Activated T-helper 17 cell treated with anti-CD3 and anti-CD28 coated beads, Interleukin-2, amount 50 U/mL, for 72 hours (primary cell): ENCODE measurements at regions not wholly inside any gene's neighbourhood (a gene's known extent, or its start where the extent isn't known, plus 50 kb on each side); places are given as distances from the start of the nearest gene placed in this dataset.
"Not testable (repeated sequence)": the region's sequence is repeated elsewhere in the genome, so short reads cannot be mapped to it uniquely, and the experiment has no call there.

Experiments
- ATAC-seq: fragments of 150-1000 bp; cut with Tn5 transposase; replicated peaks from 2 replicates; pipeline ENCODE4 v1.10.0; 2021; ENCODE audit warnings: mild to moderate bottlenecking, moderate library complexity
- H3K27ac Mint-ChIP-seq: one replicate; pipeline ENCODE4 v1.8.0; 2022; ENCODE audit warnings: mixed read lengths
- H3K27me3 Mint-ChIP-seq: one replicate; pipeline ENCODE4 v1.8.0; 2022; ENCODE audit warnings: mixed read lengths
- H3K36me3 Mint-ChIP-seq: one replicate; pipeline ENCODE4 v1.8.0; 2022; ENCODE audit warnings: low read depth, mild to moderate bottlenecking, mixed read lengths
- H3K4me1 Mint-ChIP-seq: one replicate; pipeline ENCODE4 v1.8.0; 2022; ENCODE audit warnings: mixed read lengths
- H3K4me3 Mint-ChIP-seq: one replicate; pipeline ENCODE4 v1.8.0; 2022; ENCODE audit warnings: mild to moderate bottlenecking, mixed read lengths
- H3K9me3 Mint-ChIP-seq: one replicate; pipeline ENCODE4 v1.8.0; 2022; ENCODE audit warnings: mixed read lengths

DNA sequence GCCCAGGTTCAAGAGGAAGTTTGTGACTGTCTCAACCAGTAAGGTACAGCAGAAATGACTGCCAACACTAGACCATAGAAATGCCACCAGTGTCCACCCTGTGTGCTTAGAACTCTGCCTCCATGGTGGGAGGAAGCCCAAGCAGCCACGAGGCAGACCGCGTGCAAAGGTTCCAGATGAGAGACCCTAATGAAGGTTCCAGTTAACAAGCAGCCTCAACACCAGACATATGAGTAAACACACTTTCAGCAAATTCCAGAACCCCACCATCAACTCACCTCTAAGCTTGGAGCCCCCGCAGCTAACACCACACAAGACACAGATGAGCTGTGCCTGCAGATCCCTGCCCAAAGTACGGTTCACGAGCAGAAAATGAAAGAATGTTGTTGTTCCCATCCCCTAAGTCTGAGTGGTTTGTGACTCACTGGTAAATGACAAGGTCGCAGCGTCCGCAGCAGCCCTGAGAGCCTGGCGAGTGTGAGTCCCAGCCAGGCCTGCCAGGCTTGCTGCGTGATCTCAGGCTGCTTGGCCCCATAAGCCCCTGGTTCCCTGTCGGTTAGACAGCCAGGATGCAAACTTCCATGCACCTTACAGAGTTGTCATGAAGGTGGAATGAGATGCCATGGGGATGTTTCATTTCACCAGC is 193.7 kb downstream of the C16orf95 start:
- H3K4me3 Mint-ChIP-seq: no peak overlapping the region
- no peaks in the 10 kb centered on the region for H3K4me1 Mint-ChIP-seq
- no peak for ATAC-seq
- no peaks in the 10 kb centered on the region for H3K36me3 Mint-ChIP-seq
- H3K27me3 Mint-ChIP-seq: peaks cover 4% of the 10 kb centered on the region
- no peaks in the 10 kb centered on the region for H3K9me3 Mint-ChIP-seq
- H3K27ac Mint-ChIP-seq: no peak overlapping the region

DNA sequence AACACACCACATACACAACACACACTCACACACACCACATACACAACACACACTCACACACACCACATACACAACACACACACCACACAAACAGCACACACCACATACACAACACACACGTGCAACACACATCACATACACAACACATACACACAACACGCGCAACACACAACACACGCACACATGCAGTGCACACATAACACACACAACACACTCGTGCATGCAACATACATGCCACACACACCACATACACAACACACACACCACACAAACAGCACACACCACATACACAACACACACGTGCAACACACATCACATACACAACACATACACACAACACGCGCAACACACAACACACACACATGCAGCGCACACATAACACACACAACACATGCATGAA is 192.8 kb downstream of the C16orf95 start:
- not testable (repeated sequence) for H3K4me1 Mint-ChIP-seq, H3K36me3 Mint-ChIP-seq, H3K27ac Mint-ChIP-seq, H3K4me3 Mint-ChIP-seq, H3K9me3 Mint-ChIP-seq, H3K27me3 Mint-ChIP-seq, ATAC-seq

DNA sequence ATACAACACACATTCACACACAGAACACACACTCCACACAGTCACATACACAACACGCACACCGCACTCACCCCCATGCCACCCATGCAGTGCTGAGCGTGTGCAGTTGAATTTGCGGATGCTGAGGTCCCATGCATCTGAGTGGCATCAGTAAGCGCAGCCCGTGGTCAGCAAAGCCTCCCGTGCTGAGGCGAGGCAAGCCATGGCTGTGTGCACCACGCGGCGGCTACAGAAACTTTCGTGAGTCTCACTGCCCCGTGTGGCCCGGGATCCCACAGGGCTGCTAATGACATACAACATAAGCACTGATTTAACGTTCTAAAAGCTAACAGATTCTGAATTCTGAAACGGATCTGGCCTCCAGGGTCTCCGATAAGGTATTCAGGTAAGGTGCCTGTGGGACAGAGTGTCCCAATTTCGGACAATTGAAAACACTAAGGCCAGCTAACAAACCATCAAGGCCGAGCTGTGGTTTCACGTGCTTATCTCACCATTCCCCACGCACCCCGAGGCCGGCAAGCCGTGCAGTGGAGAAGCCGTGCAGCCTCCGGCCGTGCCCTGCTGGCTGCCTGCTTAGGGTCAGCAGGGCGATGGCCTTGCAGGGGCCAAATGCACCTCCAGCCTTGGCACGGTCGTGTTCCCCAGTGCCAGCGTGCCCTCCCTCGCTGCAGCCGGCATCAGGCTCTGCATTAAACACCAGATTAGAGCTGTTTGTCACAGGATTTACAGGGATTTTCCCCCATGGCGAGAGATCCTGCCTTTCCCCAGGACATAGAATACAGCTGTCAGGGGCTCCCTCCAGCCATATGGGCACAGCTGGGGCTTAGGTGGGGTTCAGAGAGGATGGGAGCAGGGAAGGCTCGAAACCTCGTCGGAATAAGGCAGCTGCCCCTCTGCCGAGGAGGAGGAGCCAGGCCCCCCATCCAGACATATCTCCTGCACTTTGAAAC is 191.7 kb downstream of the C16orf95 start:
- no peak for ATAC-seq
- H3K36me3 Mint-ChIP-seq: no peaks in the 10 kb centered on the region
- H3K4me1 Mint-ChIP-seq: no peaks in the 10 kb centered on the region
- H3K27me3 Mint-ChIP-seq: peaks cover 4% of the 10 kb centered on the region
- H3K4me3 Mint-ChIP-seq: no peak overlapping the region
- H3K27ac Mint-ChIP-seq: no peak overlapping the region
- peaks cover 4% of the 10 kb centered on the region for H3K9me3 Mint-ChIP-seq

DNA sequence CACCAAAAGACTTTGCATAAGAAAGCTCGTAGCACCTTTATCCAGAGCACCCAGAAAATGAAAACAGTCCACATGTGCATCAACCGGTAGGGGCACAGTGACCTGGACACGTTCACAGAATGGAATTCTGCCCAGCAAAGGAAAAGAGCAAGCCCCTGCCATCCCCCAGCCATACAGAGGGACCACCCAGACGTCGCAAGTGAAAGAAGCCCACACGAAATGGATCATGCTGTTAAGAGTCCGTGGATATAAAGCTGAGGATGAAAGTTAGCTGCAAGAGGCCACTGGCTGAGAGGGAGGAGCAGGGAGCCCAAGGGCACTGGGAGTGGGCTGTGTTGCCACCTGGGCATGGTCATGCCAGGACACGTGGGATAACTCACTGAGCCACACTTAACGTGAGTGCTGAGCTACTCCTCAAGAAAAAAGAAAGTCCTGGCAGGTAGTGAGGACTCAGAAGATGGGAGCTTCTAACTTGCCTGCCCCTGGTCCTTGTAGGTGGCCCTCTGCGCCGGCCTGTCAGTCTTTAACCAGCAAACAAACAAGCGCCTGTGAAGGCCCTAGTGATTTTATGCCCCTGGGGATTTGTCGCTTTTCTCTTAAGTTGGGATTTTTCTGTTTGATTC is 190.7 kb downstream of the C16orf95 start:
- H3K36me3 Mint-ChIP-seq: no peaks in the 10 kb centered on the region
- H3K4me1 Mint-ChIP-seq: no peaks in the 10 kb centered on the region
- ATAC-seq: no peak
- H3K4me3 Mint-ChIP-seq: no peak overlapping the region
- peaks cover 4% of the 10 kb centered on the region for H3K27me3 Mint-ChIP-seq
- no peak overlapping the region for H3K27ac Mint-ChIP-seq
- peaks cover 4% of the 10 kb centered on the region for H3K9me3 Mint-ChIP-seq

GRCh38 chr16:87127061-87127765 is 190.0 kb downstream of the C16orf95 start:
- Mint-ChIP-seq H3K27me3 (peaks cover 3% of the 10 kb centered on the region), H3K9me3 (peaks cover 4% of the 10 kb centered on the region), H3K27ac (no peak overlapping the region), H3K4me1 (no peaks in the 10 kb centered on the region), H3K4me3 (no peak overlapping the region), H3K36me3 (no peaks in the 10 kb centered on the region)
- no peak for ATAC-seq

DNA sequence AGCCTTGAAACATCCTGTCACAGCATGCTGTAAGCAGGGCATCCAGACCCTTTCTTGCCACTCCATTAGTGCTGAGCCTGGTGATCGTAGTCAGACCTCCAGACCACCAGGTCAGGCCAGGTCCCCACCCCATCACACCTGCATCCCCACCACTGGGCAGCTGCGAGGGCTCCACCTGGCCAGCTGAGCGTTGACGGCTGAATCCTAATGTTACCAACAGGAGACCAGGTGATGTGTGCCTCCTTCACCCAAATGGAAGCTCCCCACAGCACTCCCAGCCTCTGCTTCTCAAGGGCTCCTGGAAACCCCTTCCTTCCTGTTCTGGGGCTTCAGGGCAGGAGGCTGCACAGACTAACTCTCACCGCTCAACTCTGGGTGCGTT is 189.4 kb downstream of the C16orf95 start:
- Mint-ChIP-seq H3K27me3 (no peaks in the 10 kb centered on the region), H3K4me1 (no peaks in the 10 kb centered on the region), H3K36me3 (no peaks in the 10 kb centered on the region), H3K9me3 (peaks cover 4% of the 10 kb centered on the region), H3K27ac (no peak overlapping the region), H3K4me3 (no peak overlapping the region)
- ATAC-seq: no peak

DNA sequence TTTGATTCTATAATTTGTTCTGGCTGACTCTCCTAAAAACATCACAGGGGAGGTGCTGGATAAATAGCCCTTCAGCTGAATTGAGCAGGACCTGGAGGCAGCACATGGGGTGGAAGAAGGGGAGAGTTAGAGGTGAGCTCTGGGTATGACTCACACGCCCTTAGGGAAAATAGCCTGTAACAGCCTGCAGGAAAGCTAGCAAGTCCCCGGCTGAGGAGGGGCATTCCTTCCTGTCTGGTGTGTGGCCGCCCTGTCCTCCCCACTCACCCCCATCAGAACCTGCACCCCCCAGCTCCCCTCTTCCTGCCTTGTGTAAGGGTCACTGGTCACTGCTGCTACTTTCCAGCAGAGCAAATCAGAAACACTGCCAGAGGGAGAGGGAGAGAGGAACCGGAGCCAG is 187.4 kb downstream of the C16orf95 start:
- no peak for ATAC-seq
- peaks cover 5% of the 10 kb centered on the region for H3K27me3 Mint-ChIP-seq
- H3K36me3 Mint-ChIP-seq: no peaks in the 10 kb centered on the region
- no peak overlapping the region for H3K4me3 Mint-ChIP-seq
- H3K27ac Mint-ChIP-seq: no peak overlapping the region
- H3K4me1 Mint-ChIP-seq: no peaks in the 10 kb centered on the region
- H3K9me3 Mint-ChIP-seq: peaks cover 4% of the 10 kb centered on the region

- Mint-ChIP-seq H3K27me3 (peaks cover 5% of the 10 kb centered on the region), H3K4me1 (no peaks in the 10 kb centered on the region), H3K4me3 (no peak overlapping the region), H3K9me3 (peaks cover 4% of the 10 kb centered on the region), H3K36me3 (no peaks in the 10 kb centered on the region), H3K27ac (no peak overlapping the region)
- no peak for ATAC-seq
These were observed 185.9 kb downstream of the C16orf95 start for GRCh38 chr16:87131061-87131995.

GRCh38 chr16:87131996-87132345 is 185.2 kb downstream of the C16orf95 start:
- no peak for ATAC-seq

DNA sequence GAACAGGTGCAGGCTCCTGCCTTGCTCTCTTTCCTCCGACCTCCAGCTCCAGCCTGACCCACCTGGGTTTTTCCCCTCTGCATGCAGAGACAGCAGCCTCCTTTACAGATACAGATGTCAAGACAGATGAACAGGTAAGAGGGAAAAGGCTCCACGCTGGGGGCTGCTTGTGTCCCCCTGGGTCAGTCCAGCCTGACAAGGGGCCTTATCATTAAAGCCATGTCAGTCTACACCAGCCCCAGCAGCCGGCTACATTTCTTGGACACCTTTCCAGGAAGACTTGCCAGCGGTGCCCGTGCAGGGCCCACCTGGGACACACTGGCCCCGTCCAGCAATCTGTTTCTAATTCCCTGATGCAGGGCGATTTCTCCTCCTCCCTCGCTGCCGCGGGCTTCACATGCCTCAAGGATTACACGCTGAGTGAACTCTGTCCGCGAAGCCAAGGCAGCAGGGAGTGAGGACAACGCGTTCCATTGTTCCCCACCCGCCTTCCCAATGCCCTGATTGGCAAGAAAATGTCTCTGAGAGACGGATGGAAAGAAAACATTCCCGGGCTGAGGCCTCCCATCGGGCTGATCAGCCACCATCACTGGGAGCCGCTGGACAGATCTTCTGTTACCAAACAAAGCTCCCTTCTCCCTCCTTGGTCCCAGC is 184.7 kb downstream of the C16orf95 start:
- Mint-ChIP-seq H3K36me3 (no peaks in the 10 kb centered on the region), H3K4me3 (no peak overlapping the region), H3K9me3 (peaks cover 6% of the 10 kb centered on the region), H3K4me1 (no peaks in the 10 kb centered on the region), H3K27ac (no peak overlapping the region), H3K27me3 (peaks cover 5% of the 10 kb centered on the region)
- no peak for ATAC-seq

More at GRCh38 chr16:87131996-87132345, 185.2 kb downstream of the C16orf95 start:
- Mint-ChIP-seq H3K9me3 (peaks cover 6% of the 10 kb centered on the region), H3K36me3 (no peaks in the 10 kb centered on the region), H3K27ac (no peak overlapping the region), H3K27me3 (peaks cover 5% of the 10 kb centered on the region), H3K4me1 (no peaks in the 10 kb centered on the region), H3K4me3 (no peak overlapping the region)

GRCh38 chr16:87133112-87133850 is 183.9 kb downstream of the C16orf95 start:
- no peak for ATAC-seq
- Mint-ChIP-seq H3K9me3 (peaks cover 6% of the 10 kb centered on the region), H3K36me3 (no peaks in the 10 kb centered on the region)

GRCh38 chr16:87133966-87134627 is 183.1 kb downstream of the C16orf95 start:
- Mint-ChIP-seq H3K27ac (no peak overlapping the region), H3K9me3 (peaks cover 5% of the 10 kb centered on the region), H3K36me3 (no peaks in the 10 kb centered on the region), H3K27me3 (peaks cover 5% of the 10 kb centered on the region), H3K4me3 (no peak overlapping the region), H3K4me1 (no peaks in the 10 kb centered on the region)
- ATAC-seq: no peak

More at GRCh38 chr16:87133112-87133850, 183.9 kb downstream of the C16orf95 start:
- Mint-ChIP-seq H3K4me1 (no peaks in the 10 kb centered on the region), H3K27me3 (peaks cover 5% of the 10 kb centered on the region), H3K27ac (no peak overlapping the region), H3K4me3 (no peak overlapping the region)
